ENCODE measurements at regions not wholly inside any gene's neighbourhood (a gene's known extent, or its start where the extent isn't known, plus 50 kb on each side); places are given as distances from the start of the nearest gene placed in this dataset.
"Not testable (repeated sequence)": the region's sequence is repeated elsewhere in the genome, so short reads cannot be mapped to it uniquely, and the experiment has no call there.

GRCh38 chr4:189147005-189147929 lies 793.4 kb upstream of the FRG1 start:
- DNase-seq (no peak), ATAC-seq (no peak)
- intact Hi-C loops (cut with micrococcal nuclease), result loop anchor here (5.0 kb wide), 1 partner anchor 165 kb away; no protein-coding TSS in a partner anchor

GRCh38 chr4:189155083-189155482 lies 785.6 kb upstream of the FRG1 start:
- intact Hi-C loops (cut with micrococcal nuclease); ATAC-seq; DNase-seq: not testable (repeated sequence)

- intact Hi-C loops (cut with micrococcal nuclease), result no loop called here
- ATAC-seq (no peak), DNase-seq (no peak)
Observed at GRCh38 chr4:189162073-189162789, 778.4 kb upstream of the FRG1 start.

- ATAC-seq, result no peak
- DNase-seq, result no peak
- intact Hi-C loops (cut with micrococcal nuclease), result no loop called here
Observed at GRCh38 chr4:189162888-189163287, 777.8 kb upstream of the FRG1 start.

GRCh38 chr4:189176002-189176401 lies 764.7 kb upstream of the FRG1 start:
- no peak for ATAC-seq
- no peak for DNase-seq
- intact Hi-C loops (cut with micrococcal nuclease), result no loop called here

- ATAC-seq (no peak), DNase-seq (no peak)
- intact Hi-C loops (cut with micrococcal nuclease), result no loop called here
Observed at GRCh38 chr4:189177130-189177529, 763.5 kb upstream of the FRG1 start.

- no peak for DNase-seq
- intact Hi-C loops (cut with micrococcal nuclease), result no loop called here
Observed at GRCh38 chr4:189178125-189178746, 762.4 kb upstream of the FRG1 start.

GRCh38 chr4:189185810-189186432 lies 754.8 kb upstream of the FRG1 start:
- intact Hi-C loops (cut with micrococcal nuclease), result no loop called here
- ATAC-seq (no peak), DNase-seq (no peak)

More at GRCh38 chr4:189178125-189178746, 762.4 kb upstream of the FRG1 start:
- ATAC-seq, result no peak

GRCh38 chr4:189187531-189188052 lies 753.1 kb upstream of the FRG1 start:
- intact Hi-C loops (cut with micrococcal nuclease), result no loop called here
- ATAC-seq, result no peak
- DNase-seq, result no peak

GRCh38 chr4:189198624-189199023 lies 742.0 kb upstream of the FRG1 start:
- DNase-seq (no peak), ATAC-seq (no peak)
- intact Hi-C loops (cut with micrococcal nuclease), result no loop called here

- ATAC-seq, result no peak
- no peak for DNase-seq
- intact Hi-C loops (cut with micrococcal nuclease), result no loop called here
Observed at GRCh38 chr4:189200353-189200752, 740.3 kb upstream of the FRG1 start.

- DNase-seq (peak; percentile 83), ATAC-seq (peak; percentile 58)
- intact Hi-C loops (cut with micrococcal nuclease), result no loop called here
Observed at GRCh38 chr4:189202182-189202868, 738.3 kb upstream of the FRG1 start.

- DNase-seq (no peak), ATAC-seq (no peak)
- intact Hi-C loops (cut with micrococcal nuclease), result no loop called here
Observed at GRCh38 chr4:189202869-189203271, 737.8 kb upstream of the FRG1 start.

GRCh38 chr4:189204616-189205015 lies 736.1 kb upstream of the FRG1 start:
- DNase-seq, result no peak
- no peak for ATAC-seq
- intact Hi-C loops (cut with micrococcal nuclease), result no loop called here

GRCh38 chr4:189206953-189207352 lies 733.7 kb upstream of the FRG1 start:
- intact Hi-C loops (cut with micrococcal nuclease), result no loop called here
- no peak for ATAC-seq
- DNase-seq, result peak; percentile 37

- intact Hi-C loops (cut with micrococcal nuclease), result no loop called here
- DNase-seq (no peak), ATAC-seq (no peak)
Observed at GRCh38 chr4:189207872-189208271, 732.8 kb upstream of the FRG1 start.

- no peak for ATAC-seq
- intact Hi-C loops (cut with micrococcal nuclease), result no loop called here
- DNase-seq, result no peak
Observed at GRCh38 chr4:189215574-189215973, 725.1 kb upstream of the FRG1 start.

- DNase-seq (no peak), ATAC-seq (no peak)
- intact Hi-C loops (cut with micrococcal nuclease), result no loop called here
Observed at GRCh38 chr4:189221691-189222090, 719.0 kb upstream of the FRG1 start.

- ATAC-seq (no peak), DNase-seq (no peak)
- intact Hi-C loops (cut with micrococcal nuclease), result no loop called here
Observed at GRCh38 chr4:189228726-189229125, 711.9 kb upstream of the FRG1 start.
